ENCODE measurements at regions not wholly inside any gene's neighbourhood (a gene's known extent, or its start where the extent isn't known, plus 50 kb on each side); places are given as distances from the start of the nearest gene placed in this dataset.

- ATAC-seq (ENCODE audit: insufficient read depth, low read depth), result no peak
- H3K4me1 ChIP-seq (ENCODE audit: insufficient read depth, low read length), result no peaks in the 10 kb centered on the region
- no peak overlapping the region for H3K9ac ChIP-seq (ENCODE audit: low read depth, low read length)
- no peaks in the 10 kb centered on the region for H4K20me1 ChIP-seq (ENCODE audit: insufficient read depth, low read length)
- DNase-seq, result no peak
- H3K4me2 ChIP-seq (ENCODE audit: insufficient read depth, low read length), result no peak overlapping the region
- TF ChIP-seq CTCF (IDR thresholded peaks at IDR 0.05; ENCODE audit: borderline replicate concordance, extremely low read depth, low read length, poor library complexity, severe bottlenecking), result no peak
- TF ChIP-seq EZH2 (IDR thresholded peaks at IDR 0.05; ENCODE audit: borderline replicate concordance, low read depth, low read length, severe bottlenecking), result no peak
- H3K27me3 ChIP-seq (ENCODE audit: insufficient read depth, low read length, poor library complexity), result peaks cover 14% of the 10 kb centered on the region
- no peaks in the 10 kb centered on the region for H3K36me3 ChIP-seq (ENCODE audit: insufficient read depth, low read length)
- no peak overlapping the region for H2AFZ ChIP-seq (ENCODE audit: low read depth, low read length)
- H3K9me3 ChIP-seq (ENCODE audit: insufficient read depth, low read length, severe bottlenecking), result no peaks in the 10 kb centered on the region
- no peak overlapping the region for H3K4me3 ChIP-seq (ENCODE audit: low read depth in 1 of 2, low read length in 2 of 2)
- no peaks in the 10 kb centered on the region for H3K79me2 ChIP-seq (ENCODE audit: insufficient read depth, low read length)
- H3K27ac ChIP-seq (ENCODE audit: low read length), result no peak overlapping the region
Measured at GRCh38 chr2:136441979-136442714, 323.2 kb upstream of the THSD7B start.

GRCh38 chr2:136439064-136439676 is 321.2 kb upstream of the CXCR4 start:
- Histone ChIP-seq H3K4me1 (ENCODE audit: insufficient read depth, low read length) (no peaks in the 10 kb centered on the region), H2AFZ (ENCODE audit: low read depth, low read length) (no peak overlapping the region), H3K79me2 (ENCODE audit: insufficient read depth, low read length) (no peaks in the 10 kb centered on the region), H3K4me3 (ENCODE audit: low read depth in 1 of 2, low read length in 2 of 2) (no peak overlapping the region), H3K4me2 (ENCODE audit: insufficient read depth, low read length) (no peak overlapping the region), H4K20me1 (ENCODE audit: insufficient read depth, low read length) (no peaks in the 10 kb centered on the region), H3K27me3 (ENCODE audit: insufficient read depth, low read length, poor library complexity) (peaks cover 17% of the 10 kb centered on the region), H3K27ac (ENCODE audit: low read length) (no peak overlapping the region), H3K36me3 (ENCODE audit: insufficient read depth, low read length) (no peaks in the 10 kb centered on the region), H3K9ac (ENCODE audit: low read depth, low read length) (no peak overlapping the region), H3K9me3 (ENCODE audit: insufficient read depth, low read length, severe bottlenecking) (no peaks in the 10 kb centered on the region)
- no peak for DNase-seq
- no peak for ATAC-seq (ENCODE audit: insufficient read depth, low read depth)
- TF ChIP-seq EZH2 (IDR thresholded peaks at IDR 0.05; ENCODE audit: borderline replicate concordance, low read depth, low read length, severe bottlenecking), result no peak
- TF ChIP-seq CTCF (IDR thresholded peaks at IDR 0.05; ENCODE audit: borderline replicate concordance, extremely low read depth, low read length, poor library complexity, severe bottlenecking), result no peak

GRCh38 chr2:136437461-136437860 is 319.5 kb upstream of the CXCR4 start:
- Histone ChIP-seq H3K9ac (ENCODE audit: low read depth, low read length) (no peak overlapping the region), H3K27ac (ENCODE audit: low read length) (no peak overlapping the region), H2AFZ (ENCODE audit: low read depth, low read length) (no peak overlapping the region), H3K79me2 (ENCODE audit: insufficient read depth, low read length) (no peaks in the 10 kb centered on the region), H3K27me3 (ENCODE audit: insufficient read depth, low read length, poor library complexity) (peaks cover 17% of the 10 kb centered on the region), H3K4me3 (ENCODE audit: low read depth in 1 of 2, low read length in 2 of 2) (no peak overlapping the region), H3K4me1 (ENCODE audit: insufficient read depth, low read length) (no peaks in the 10 kb centered on the region), H3K9me3 (ENCODE audit: insufficient read depth, low read length, severe bottlenecking) (no peaks in the 10 kb centered on the region), H3K36me3 (ENCODE audit: insufficient read depth, low read length) (no peaks in the 10 kb centered on the region), H3K4me2 (ENCODE audit: insufficient read depth, low read length) (no peak overlapping the region), H4K20me1 (ENCODE audit: insufficient read depth, low read length) (no peaks in the 10 kb centered on the region)
- TF ChIP-seq EZH2 (IDR thresholded peaks at IDR 0.05; ENCODE audit: borderline replicate concordance, low read depth, low read length, severe bottlenecking) (no peak), CTCF (IDR thresholded peaks at IDR 0.05; ENCODE audit: borderline replicate concordance, extremely low read depth, low read length, poor library complexity, severe bottlenecking) (no peak)
- ATAC-seq (ENCODE audit: insufficient read depth, low read depth) (no peak), DNase-seq (no peak)

Measured in DND-41 (cell line).